ENCODE measurements at regions not wholly inside any gene's neighbourhood (a gene's known extent, or its start where the extent isn't known, plus 50 kb on each side); places are given as distances from the start of the nearest gene placed in this dataset.

DNA sequence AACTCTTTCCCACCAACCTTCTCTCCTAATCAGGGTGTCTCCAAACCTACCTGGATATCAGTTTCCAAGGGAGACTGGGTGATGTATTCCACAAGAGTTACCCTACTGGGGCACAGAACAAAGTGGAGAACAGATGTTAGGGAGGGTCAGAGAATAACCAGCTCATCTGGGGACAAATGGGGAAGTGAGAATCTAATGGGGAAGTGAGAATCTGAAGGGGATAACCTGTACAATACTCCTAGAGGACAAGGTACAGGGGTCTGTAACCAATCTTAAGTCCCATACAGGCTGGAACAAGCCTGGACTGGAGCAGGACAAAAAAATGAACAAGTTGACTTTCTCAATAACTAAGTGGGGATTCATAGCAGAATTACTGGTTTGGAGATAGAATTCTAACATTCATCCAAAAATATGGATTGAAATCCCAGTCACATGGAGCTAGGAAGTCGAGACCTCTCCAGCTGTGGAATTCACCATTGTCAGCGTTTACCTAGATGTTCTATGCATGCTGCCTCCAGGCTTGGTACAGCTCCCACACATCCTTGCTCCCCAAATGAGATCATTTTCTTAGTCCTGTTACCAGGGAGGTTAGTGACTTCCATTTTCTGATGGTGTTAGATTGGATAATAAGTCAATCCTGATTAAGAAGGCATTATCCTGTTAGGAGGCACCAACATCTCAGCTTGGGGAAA is 214.8 kb upstream of the MOCS1 start:
- no peaks in the 10 kb centered on the region for H3K36me3 Mint-ChIP-seq (ENCODE audit: insufficient read depth, unreplicated experiment)
- intact Hi-C loops (cut with micrococcal nuclease; ENCODE audit: unreplicated experiment) = no loop called here
- CTCF ChIA-PET = interaction anchor here (2.0 kb wide), 1 partner anchor 10 kb away, joined by 4 read pairs; no protein-coding TSS in a partner anchor
- peaks cover 12% of the 10 kb centered on the region for H3K9me3 Mint-ChIP-seq (ENCODE audit: low read depth, unreplicated experiment)
- DNase-seq = no peak
- H3K4me3 Mint-ChIP-seq (ENCODE audit: low read depth, unreplicated experiment) = no peak overlapping the region
- H3K27me3 Mint-ChIP-seq (ENCODE audit: unreplicated experiment) = peaks cover 14% of the 10 kb centered on the region
- BruUV-seq (replicated peaks) = no TSS peak
- no peak overlapping the region for H3K27ac Mint-ChIP-seq (ENCODE audit: unreplicated experiment)
- no peaks in the 10 kb centered on the region for H3K4me1 Mint-ChIP-seq (ENCODE audit: low read depth, unreplicated experiment)
- TF ChIP-seq, protein P1, sequence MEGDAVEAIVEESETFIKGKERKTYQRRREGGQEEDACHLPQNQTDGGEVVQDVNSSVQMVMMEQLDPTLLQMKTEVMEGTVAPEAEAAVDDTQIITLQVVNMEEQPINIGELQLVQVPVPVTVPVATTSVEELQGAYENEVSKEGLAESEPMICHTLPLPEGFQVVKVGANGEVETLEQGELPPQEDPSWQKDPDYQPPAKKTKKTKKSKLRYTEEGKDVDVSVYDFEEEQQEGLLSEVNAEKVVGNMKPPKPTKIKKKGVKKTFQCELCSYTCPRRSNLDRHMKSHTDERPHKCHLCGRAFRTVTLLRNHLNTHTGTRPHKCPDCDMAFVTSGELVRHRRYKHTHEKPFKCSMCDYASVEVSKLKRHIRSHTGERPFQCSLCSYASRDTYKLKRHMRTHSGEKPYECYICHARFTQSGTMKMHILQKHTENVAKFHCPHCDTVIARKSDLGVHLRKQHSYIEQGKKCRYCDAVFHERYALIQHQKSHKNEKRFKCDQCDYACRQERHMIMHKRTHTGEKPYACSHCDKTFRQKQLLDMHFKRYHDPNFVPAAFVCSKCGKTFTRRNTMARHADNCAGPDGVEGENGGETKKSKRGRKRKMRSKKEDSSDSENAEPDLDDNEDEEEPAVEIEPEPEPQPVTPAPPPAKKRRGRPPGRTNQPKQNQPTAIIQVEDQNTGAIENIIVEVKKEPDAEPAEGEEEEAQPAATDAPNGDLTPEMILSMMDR (IDR thresholded peaks at IDR 0.05; ENCODE audit: unreplicated experiment) = no peak

DNA sequence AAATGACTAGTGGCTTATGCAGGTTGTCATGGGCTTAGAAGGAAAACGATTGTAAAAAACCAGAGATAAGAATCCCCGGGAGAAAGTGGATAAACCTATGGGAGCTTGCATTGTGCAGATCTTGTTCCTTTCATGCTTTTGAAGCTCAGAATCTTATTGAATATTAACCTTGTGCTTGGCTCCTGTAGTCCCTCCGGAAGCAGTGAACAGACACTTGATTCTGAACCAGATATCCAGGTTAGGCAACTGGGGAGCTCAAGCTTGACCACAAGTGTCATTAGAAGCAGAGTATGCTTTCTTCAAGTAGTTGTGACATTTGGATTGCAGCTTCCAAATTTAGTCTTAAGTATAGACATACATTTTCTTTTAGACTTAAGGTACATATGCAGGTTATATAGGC is 212.6 kb upstream of the MOCS1 start:
- TF ChIP-seq, protein P1 (IDR thresholded peaks at IDR 0.05; ENCODE audit: unreplicated experiment) = no peak
- intact Hi-C loops (cut with micrococcal nuclease; ENCODE audit: unreplicated experiment) = no loop called here
- H3K4me3 Mint-ChIP-seq (ENCODE audit: low read depth, unreplicated experiment) = no peak overlapping the region
- H3K36me3 Mint-ChIP-seq (ENCODE audit: insufficient read depth, unreplicated experiment) = no peaks in the 10 kb centered on the region
- H3K4me1 Mint-ChIP-seq (ENCODE audit: low read depth, unreplicated experiment) = no peaks in the 10 kb centered on the region
- CTCF ChIA-PET = interaction anchor here (1.1 kb wide), 1 partner anchor 123 kb away, joined by 4 read pairs; no protein-coding TSS in a partner anchor
- no TSS peak for BruUV-seq (replicated peaks)
- H3K27me3 Mint-ChIP-seq (ENCODE audit: unreplicated experiment) = peaks cover 14% of the 10 kb centered on the region
- no peak for DNase-seq
- no peak overlapping the region for H3K27ac Mint-ChIP-seq (ENCODE audit: unreplicated experiment)
- H3K9me3 Mint-ChIP-seq (ENCODE audit: low read depth, unreplicated experiment) = peaks cover 10% of the 10 kb centered on the region

DNA sequence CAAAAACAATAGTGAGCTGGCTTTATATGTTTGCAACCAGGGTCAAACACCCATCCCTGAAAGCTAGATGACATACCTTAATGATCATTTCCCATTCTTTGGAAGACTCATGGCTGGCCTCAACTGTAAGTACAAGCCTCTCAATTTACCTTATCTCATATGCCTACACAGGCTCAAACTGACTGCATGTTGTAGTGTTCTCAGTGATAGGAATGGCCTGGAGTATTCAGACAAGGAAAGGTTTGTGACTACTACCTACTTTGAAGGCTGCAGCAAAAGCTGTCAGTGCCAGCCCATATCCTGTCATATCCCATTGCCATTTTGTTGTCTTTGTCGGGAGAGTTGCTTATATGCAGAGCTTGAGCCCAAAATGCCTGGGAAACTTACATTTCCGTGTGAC is 205.2 kb upstream of the MOCS1 start:
- peaks cover 34% of the 10 kb centered on the region for H3K4me1 Mint-ChIP-seq (ENCODE audit: low read depth, unreplicated experiment)
- CTCF ChIA-PET = interaction anchor here (1.3 kb wide), 1 partner anchor 9 kb away, joined by 4 read pairs; no protein-coding TSS in a partner anchor
- no TSS peak for BruUV-seq (replicated peaks)
- no peaks in the 10 kb centered on the region for H3K36me3 Mint-ChIP-seq (ENCODE audit: insufficient read depth, unreplicated experiment)
- H3K9me3 Mint-ChIP-seq (ENCODE audit: low read depth, unreplicated experiment) = peaks cover 13% of the 10 kb centered on the region
- H3K27me3 Mint-ChIP-seq (ENCODE audit: unreplicated experiment) = no peaks in the 10 kb centered on the region
- intact Hi-C loops (cut with micrococcal nuclease; ENCODE audit: unreplicated experiment) = no loop called here
- no peak overlapping the region for H3K4me3 Mint-ChIP-seq (ENCODE audit: low read depth, unreplicated experiment)
- H3K27ac Mint-ChIP-seq (ENCODE audit: unreplicated experiment) = no peak overlapping the region
- DNase-seq = no peak
- TF ChIP-seq, protein P1 (IDR thresholded peaks at IDR 0.05; ENCODE audit: unreplicated experiment) = no peak

DNA sequence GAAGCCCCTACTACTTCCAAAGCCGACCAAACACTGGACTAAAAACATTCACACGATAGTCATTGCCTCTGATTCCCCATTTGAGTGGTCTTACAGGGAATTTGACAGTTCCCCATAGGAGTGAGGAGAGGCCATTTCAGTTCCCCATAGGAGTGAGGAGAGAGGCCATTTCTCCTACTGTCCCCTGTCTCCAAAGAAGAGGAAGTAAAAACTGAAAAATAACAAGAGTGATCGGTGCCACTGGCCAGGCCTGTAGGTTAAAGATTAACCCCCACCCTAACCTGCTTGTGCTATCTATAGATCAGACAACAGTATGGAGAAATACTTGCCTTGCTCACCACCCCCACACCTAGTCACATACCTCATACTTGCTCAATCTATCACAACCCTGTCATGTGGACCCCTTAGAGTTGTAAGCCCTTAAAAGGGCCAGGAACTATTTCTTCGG is 204.0 kb upstream of the MOCS1 start:
- DNase-seq = peak; percentile 81
- CTCF ChIA-PET = interaction anchor here (1.3 kb wide), 1 partner anchor 11 kb away, joined by 4 read pairs; no protein-coding TSS in a partner anchor
- peak overlapping the region; percentile 98 for H3K27ac Mint-ChIP-seq (ENCODE audit: unreplicated experiment)
- TF ChIP-seq, protein P1 (IDR thresholded peaks at IDR 0.05; ENCODE audit: unreplicated experiment) = no peak
- H3K27me3 Mint-ChIP-seq (ENCODE audit: unreplicated experiment) = no peaks in the 10 kb centered on the region
- no TSS peak for BruUV-seq (replicated peaks)
- peaks cover 13% of the 10 kb centered on the region for H3K9me3 Mint-ChIP-seq (ENCODE audit: low read depth, unreplicated experiment)
- H3K36me3 Mint-ChIP-seq (ENCODE audit: insufficient read depth, unreplicated experiment) = no peaks in the 10 kb centered on the region
- H3K4me1 Mint-ChIP-seq (ENCODE audit: low read depth, unreplicated experiment) = peaks cover 34% of the 10 kb centered on the region
- intact Hi-C loops (cut with micrococcal nuclease; ENCODE audit: unreplicated experiment) = no loop called here
- H3K4me3 Mint-ChIP-seq (ENCODE audit: low read depth, unreplicated experiment) = peak overlapping the region; percentile 55
